ENCODE measurements at regions not wholly inside any gene's neighbourhood (a gene's known extent, or its start where the extent isn't known, plus 50 kb on each side); places are given as distances from the start of the nearest gene placed in this dataset.

DNA sequence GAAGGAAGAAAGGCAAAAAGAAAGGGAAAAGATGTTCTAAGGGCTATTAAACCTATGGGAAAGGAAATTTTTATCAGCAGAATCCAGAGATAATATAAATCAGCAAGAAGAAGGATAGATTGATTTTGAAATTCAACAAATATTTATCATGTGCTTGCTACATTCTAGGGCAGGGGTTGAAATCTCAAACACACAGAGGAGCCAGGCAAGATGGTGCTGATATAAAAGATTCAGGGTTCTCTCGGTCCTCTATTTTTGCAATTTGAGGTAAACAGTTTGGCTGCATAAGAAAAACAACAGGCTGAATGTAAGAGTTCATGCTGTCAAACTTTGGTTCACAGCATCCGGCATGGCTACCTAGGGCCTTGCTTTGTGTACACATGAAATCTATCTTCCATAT is 109.6 kb upstream of the BMP2 start:
- Histone ChIP-seq H3K27ac (ENCODE audit: low read depth, low read length) (no peak overlapping the region), H3K4me2 (ENCODE audit: low read length) (no peak overlapping the region), H4K20me1 (ENCODE audit: insufficient read depth) (no peaks in the 10 kb centered on the region), H3K36me3 (ENCODE audit: control insufficient read depth in 1 of 2, insufficient read depth in 2 of 2, low read length in 2 of 2) (no peaks in the 10 kb centered on the region), H3K27me3 (ENCODE audit: insufficient read depth, low read length) (no peaks in the 10 kb centered on the region), H3K9ac (ENCODE audit: low read length) (no peak overlapping the region), H3K79me2 (ENCODE audit: insufficient read depth, low read length) (no peaks in the 10 kb centered on the region), H3K4me3 (replicated peaks in 1 of 2; ENCODE audit: low read depth in 1 of 2, low read length in 2 of 2) (no peak overlapping the region), H3K4me1 (ENCODE audit: control insufficient read depth in 1 of 2, insufficient read depth in 2 of 2, low read length in 2 of 2) (no peaks in the 10 kb centered on the region), H2AFZ (ENCODE audit: low read depth, low read length, poor library complexity, severe bottlenecking) (no peak overlapping the region), H3K9me2 (ENCODE audit: insufficient read depth) (no peaks in the 10 kb centered on the region), H3K9me3 (ENCODE audit: control insufficient read depth in 1 of 2, insufficient read depth in 1 of 2, low read depth in 1 of 2, low read length in 2 of 2) (peaks cover 3 to 8% of the 10 kb centered on the region in 2 experiments; a peak in 2 of 4 replicates)
- TF ChIP-seq, protein P1, sequence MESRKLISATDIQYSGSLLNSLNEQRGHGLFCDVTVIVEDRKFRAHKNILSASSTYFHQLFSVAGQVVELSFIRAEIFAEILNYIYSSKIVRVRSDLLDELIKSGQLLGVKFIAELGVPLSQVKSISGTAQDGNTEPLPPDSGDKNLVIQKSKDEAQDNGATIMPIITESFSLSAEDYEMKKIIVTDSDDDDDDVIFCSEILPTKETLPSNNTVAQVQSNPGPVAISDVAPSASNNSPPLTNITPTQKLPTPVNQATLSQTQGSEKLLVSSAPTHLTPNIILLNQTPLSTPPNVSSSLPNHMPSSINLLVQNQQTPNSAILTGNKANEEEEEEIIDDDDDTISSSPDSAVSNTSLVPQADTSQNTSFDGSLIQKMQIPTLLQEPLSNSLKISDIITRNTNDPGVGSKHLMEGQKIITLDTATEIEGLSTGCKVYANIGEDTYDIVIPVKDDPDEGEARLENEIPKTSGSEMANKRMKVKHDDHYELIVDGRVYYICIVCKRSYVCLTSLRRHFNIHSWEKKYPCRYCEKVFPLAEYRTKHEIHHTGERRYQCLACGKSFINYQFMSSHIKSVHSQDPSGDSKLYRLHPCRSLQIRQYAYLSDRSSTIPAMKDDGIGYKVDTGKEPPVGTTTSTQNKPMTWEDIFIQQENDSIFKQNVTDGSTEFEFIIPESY (IDR thresholded peaks at IDR 0.05; ENCODE audit: extremely low read depth, insufficient replicate concordance, low read length) = no peak
- no peak for TF ChIP-seq ELF1 (IDR thresholded peaks at IDR 0.05; ENCODE audit: borderline replicate concordance, low read depth)
- TF ChIP-seq SRF (IDR thresholded peaks at IDR 0.05; ENCODE audit: low read depth) = no peak
- TF ChIP-seq, protein P2, sequence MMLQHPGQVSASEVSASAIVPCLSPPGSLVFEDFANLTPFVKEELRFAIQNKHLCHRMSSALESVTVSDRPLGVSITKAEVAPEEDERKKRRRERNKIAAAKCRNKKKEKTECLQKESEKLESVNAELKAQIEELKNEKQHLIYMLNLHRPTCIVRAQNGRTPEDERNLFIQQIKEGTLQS (IDR thresholded peaks at IDR 0.05) = no peak
- no peak for TF ChIP-seq ZFX (IDR thresholded peaks at IDR 0.05)
- TF ChIP-seq, protein P3, sequence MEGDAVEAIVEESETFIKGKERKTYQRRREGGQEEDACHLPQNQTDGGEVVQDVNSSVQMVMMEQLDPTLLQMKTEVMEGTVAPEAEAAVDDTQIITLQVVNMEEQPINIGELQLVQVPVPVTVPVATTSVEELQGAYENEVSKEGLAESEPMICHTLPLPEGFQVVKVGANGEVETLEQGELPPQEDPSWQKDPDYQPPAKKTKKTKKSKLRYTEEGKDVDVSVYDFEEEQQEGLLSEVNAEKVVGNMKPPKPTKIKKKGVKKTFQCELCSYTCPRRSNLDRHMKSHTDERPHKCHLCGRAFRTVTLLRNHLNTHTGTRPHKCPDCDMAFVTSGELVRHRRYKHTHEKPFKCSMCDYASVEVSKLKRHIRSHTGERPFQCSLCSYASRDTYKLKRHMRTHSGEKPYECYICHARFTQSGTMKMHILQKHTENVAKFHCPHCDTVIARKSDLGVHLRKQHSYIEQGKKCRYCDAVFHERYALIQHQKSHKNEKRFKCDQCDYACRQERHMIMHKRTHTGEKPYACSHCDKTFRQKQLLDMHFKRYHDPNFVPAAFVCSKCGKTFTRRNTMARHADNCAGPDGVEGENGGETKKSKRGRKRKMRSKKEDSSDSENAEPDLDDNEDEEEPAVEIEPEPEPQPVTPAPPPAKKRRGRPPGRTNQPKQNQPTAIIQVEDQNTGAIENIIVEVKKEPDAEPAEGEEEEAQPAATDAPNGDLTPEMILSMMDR (IDR thresholded peaks at IDR 0.05 in 2 of 3, conservative IDR thresholded peaks at IDR 0.05 in 1 of 3; ENCODE audit: borderline replicate concordance in 1 of 3, insufficient read depth in 1 of 3, low read depth in 2 of 3, low read length in 2 of 3) = no peak
- intact Hi-C loops (cut with micrococcal nuclease) = no loop called here
- ATAC-seq (no peak), DNase-seq (ENCODE audit: low read depth, low spot score) (no peak)
- POLR2A ChIA-PET = interaction anchor here (1.0 kb wide), 1 partner anchor 9 kb away, joined by 3 read pairs; no protein-coding TSS in a partner anchor
- RAD21 ChIA-PET (ENCODE audit: low non-redundant PET in 1 of 2, low total read pairs in 2 of 2, uncharacterized antibody in 2 of 2, unreplicated experiment in 2 of 2) = no interaction called here
- no TSS peak for BruUV-seq (replicated peaks)
- CTCF ChIA-PET = no interaction called here

Data from HCT116 (cell line).